Left cardiac atrium (tissue), 4 donors: ENCODE measurements at regions not wholly inside any gene's neighbourhood (a gene's known extent, or its start where the extent isn't known, plus 50 kb on each side); places are given as distances from the start of the nearest gene placed in this dataset.
"Not testable (repeated sequence)": the region's sequence is repeated elsewhere in the genome, so short reads cannot be mapped to it uniquely, and the experiment has no call there.

Source experiments
- ATAC-seq, 2 donors: fragments of 200-7000 bp; cut with Tn5 transposase; one replicate each; pipeline ENCODE4 v1.9.1; 2020; ENCODE audit warnings: mild to moderate bottlenecking in 2 of 2, moderate library complexity in 2 of 2
- DNase-seq: peaks from one replicate; pipeline ENCODE4 v3.0.0-alpha.2; 2020
- intact Hi-C, 2 donors: fragments of 100-400 bp; cut with DNase I; formaldehyde crosslinking; loops; one replicate each; pipeline versions ENCODE4 v1.14.1 to v1.15.1; 2022 to 2023
- donor health status: DM: no; HTN: yes; CAD: no.
- donor health status: DM: no; HTN: yes; CAD: no; lungs with severe emphysema.
- donor health status: DM: yes; HTN: yes; CAD: no.
- donor health status: Dilated cardiomyopathy.

GRCh38 chr1:143503048-143503447 is 468.7 kb downstream of the FAM72C start:
- DNase-seq, intact Hi-C loops, ATAC-seq: not testable (repeated sequence)

GRCh38 chr1:143502038-143502437 is 469.7 kb downstream of the FAM72C start:
- ATAC-seq, DNase-seq, intact Hi-C loops: not testable (repeated sequence)

DNA sequence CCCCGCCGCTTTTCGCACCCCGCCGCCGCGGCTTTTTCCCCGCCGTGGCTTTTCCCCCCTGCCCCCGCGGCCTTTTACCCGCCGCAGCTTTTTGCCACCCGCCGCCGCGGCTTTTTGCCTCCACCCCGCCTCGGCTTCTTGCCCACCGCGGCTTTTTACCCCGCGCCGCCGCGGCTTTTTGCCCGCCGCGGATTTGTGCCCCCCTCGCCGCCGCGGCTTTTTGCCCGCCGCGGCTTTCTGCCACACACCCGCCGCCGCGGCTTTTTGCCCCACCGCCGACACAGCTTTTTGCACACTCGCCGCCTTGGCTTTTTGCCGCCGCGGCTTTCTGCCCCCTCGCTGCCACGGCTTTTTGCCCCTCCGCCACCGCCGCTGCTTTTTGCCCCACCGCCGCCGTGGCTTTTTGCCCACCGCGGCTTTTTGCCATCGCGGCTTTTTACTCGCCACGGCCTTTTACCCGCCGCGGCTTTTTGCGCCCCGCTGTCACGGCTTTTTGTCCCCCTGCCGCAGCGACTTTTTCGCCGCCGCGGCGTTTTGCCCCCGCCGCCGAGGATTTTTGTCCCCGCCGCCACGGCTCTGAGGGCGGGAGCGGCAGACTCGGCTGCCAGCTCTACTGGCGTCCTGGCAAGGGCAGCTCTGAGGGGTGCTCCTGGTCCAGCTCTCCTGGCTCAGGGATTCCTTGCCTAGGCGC is 473.6 kb downstream of the FAM72C start:
- DNase-seq, intact Hi-C loops, ATAC-seq: not testable (repeated sequence)

DNA sequence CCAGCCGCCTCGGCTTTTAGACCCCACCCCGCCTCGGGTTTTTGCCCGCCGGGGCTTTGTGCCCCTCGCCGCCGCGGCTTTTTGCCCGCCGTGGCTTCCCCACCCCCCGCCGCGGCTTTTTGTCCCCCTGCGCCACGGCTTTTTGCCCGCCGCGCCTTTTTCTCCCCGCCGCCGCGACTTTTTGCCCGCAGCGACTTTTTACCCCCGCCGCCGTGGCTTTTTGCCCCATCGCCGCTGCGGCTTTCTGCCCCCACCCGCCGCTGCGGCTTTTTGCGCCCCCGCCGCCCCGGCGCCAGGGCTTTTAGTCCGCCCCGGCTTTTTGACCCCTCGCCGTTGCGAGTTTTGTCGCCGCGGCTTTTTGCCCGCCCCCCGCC is 474.4 kb downstream of the FAM72C start:
- DNase-seq = no peak
- ATAC-seq = no peak
- intact Hi-C loops = no loop called here

DNA sequence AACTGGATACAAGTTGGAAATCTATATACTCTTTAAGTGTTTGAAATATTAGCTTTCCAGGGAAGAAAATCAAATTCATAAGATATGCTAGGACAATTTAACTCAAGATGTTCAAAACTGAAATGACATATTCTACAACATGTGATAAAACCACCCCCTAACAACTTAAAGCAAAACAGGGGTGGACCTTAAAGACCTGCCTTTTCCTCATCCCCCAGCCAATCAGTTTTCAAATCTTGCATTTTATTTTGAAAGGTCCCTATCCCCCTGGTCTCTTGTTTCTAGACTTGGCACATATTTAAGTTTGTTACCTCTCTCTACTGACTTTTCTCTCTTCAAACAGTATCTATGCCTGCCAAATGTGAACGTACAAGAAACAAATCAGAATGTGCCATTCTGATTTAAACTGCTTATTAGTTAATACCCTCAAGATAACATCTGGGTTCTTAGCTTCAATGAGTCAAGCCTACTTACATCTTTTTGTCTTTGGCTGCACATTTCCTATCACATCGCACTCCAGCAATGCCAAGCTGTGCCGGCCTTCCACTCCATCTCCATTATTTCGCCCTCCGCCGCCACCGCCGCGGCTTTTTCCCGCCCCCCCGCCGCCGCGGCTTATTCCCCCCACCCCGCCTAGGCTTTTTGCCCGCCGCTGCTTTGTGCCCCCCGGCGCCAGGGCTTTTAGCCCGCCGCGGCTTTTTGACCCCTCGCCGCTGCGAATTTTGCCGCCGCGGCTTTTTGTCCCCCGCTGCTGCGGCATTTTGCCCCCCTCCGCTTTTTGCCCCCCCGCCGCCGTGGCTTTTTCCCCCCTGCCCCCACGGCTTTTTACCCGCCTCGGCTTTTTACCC is 475.0 kb downstream of the FAM72C start:
- intact Hi-C loops, DNase-seq, ATAC-seq: not testable (repeated sequence)
